ENCODE measurements at regions not wholly inside any gene's neighbourhood (a gene's known extent, or its start where the extent isn't known, plus 50 kb on each side); places are given as distances from the start of the nearest gene placed in this dataset.
"Not testable (repeated sequence)": the region's sequence is repeated elsewhere in the genome, so short reads cannot be mapped to it uniquely, and the experiment has no call there.

DNA sequence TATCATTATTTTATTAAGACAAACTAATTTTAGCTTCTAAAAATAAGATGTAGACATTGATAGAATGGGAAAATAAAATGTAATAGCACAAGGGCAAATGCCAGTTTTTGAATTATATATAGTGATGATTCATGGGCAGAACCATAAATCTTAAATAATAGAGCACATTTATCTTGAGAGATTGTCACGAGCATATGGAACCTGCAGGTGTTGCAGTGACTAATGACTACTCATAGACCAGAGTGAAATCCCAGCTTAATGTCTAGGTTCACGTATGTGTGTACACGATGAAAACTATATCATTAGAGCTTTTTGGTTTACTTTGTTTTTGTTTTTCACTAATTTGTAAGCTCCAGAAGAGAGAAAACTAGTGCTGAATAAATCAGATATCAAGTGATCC, 150.2 kb upstream of the CACNA2D1 start:
- ATAC-seq (no peak), DNase-seq (no peak)
- Histone ChIP-seq H3K36me3 (no peaks in the 10 kb centered on the region), H3K4me3 (no peak overlapping the region), H3K9me3 (no peaks in the 10 kb centered on the region), H3K4me1 (no peaks in the 10 kb centered on the region), H3K27me3 (ENCODE audit: low read depth) (no peaks in the 10 kb centered on the region), H3K27ac (no peak overlapping the region)
- no peak for TF ChIP-seq CTCF (IDR thresholded peaks at IDR 0.05)
- intact Hi-C loops (cut with DNase I), result no loop called here

- Histone ChIP-seq H3K4me1 (no peaks in the 10 kb centered on the region), H3K9me3 (no peaks in the 10 kb centered on the region), H3K4me3 (no peak overlapping the region), H3K36me3 (no peaks in the 10 kb centered on the region), H3K27ac (no peak overlapping the region), H3K27me3 (ENCODE audit: low read depth) (no peaks in the 10 kb centered on the region)
- ATAC-seq (no peak), DNase-seq (no peak)
- no peak for TF ChIP-seq CTCF (IDR thresholded peaks at IDR 0.05)
- intact Hi-C loops (cut with DNase I), result no loop called here
Measured at GRCh38 chr7:82592416-82592815, 148.8 kb upstream of the CACNA2D1 start.

- no peaks in the 10 kb centered on the region for H3K36me3 ChIP-seq
- ATAC-seq, result no peak
- intact Hi-C loops (cut with DNase I), result no loop called here
- H3K27ac ChIP-seq, result no peak overlapping the region
- no peak overlapping the region for H3K4me3 ChIP-seq
- no peak for DNase-seq
- no peaks in the 10 kb centered on the region for H3K27me3 ChIP-seq (ENCODE audit: low read depth)
- H3K9me3 ChIP-seq, result no peaks in the 10 kb centered on the region
- H3K4me1 ChIP-seq, result no peaks in the 10 kb centered on the region
- TF ChIP-seq CTCF (IDR thresholded peaks at IDR 0.05), result no peak
Measured at GRCh38 chr7:82579047-82579446, 135.5 kb upstream of the CACNA2D1 start.

- no peak for DNase-seq
- H3K27ac ChIP-seq, result no peak overlapping the region
- H3K4me3 ChIP-seq, result no peak overlapping the region
- H3K4me1 ChIP-seq, result no peaks in the 10 kb centered on the region
- TF ChIP-seq CTCF (IDR thresholded peaks at IDR 0.05), result no peak
- no peaks in the 10 kb centered on the region for H3K27me3 ChIP-seq (ENCODE audit: low read depth)
- no peaks in the 10 kb centered on the region for H3K36me3 ChIP-seq
- intact Hi-C loops (cut with DNase I), result no loop called here
- H3K9me3 ChIP-seq, result no peaks in the 10 kb centered on the region
- ATAC-seq, result no peak
Measured at GRCh38 chr7:82578430-82578829, 134.9 kb upstream of the CACNA2D1 start.

DNA sequence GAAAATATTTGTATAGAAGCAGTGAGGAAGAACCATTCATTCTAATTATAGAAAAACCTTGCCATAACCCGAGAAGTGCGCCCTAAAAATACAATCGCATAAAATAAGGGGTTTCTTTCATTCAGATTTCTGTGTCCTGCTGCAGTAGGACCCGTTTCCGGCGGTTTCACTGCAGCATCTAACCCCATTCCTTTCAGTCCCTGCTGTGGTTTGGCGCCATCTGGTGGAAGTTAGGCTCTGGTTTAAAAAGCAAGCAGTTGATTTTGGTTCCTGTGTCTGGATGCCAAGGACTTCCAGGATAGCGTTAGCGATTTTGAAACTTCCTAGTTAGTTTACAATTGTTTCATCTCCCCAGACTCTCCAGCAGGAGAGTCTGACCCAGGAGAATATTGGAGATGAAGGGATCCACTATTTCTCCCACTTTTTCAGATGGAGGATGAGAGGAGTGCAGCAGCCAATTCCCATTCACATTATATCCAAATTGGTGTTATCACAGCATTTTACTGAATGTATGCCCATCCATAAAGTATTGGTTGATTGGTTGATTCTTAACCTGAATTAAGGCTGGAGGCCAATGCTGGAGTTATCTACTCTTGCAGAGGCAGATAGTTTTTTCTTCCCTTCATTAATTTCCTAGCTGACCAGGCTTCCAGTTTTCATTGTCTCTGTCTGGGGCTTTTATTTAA, 128.8 kb upstream of the CACNA2D1 start:
- H3K36me3 ChIP-seq, result no peaks in the 10 kb centered on the region
- H3K4me3 ChIP-seq, result no peak overlapping the region
- peak; percentile 73 for DNase-seq
- no peaks in the 10 kb centered on the region for H3K9me3 ChIP-seq
- intact Hi-C loops (cut with DNase I), result no loop called here
- H3K27me3 ChIP-seq (ENCODE audit: low read depth), result no peaks in the 10 kb centered on the region
- H3K27ac ChIP-seq, result no peak overlapping the region
- ATAC-seq, result peak; percentile 76 to 84
- no peaks in the 10 kb centered on the region for H3K4me1 ChIP-seq
- TF ChIP-seq CTCF (IDR thresholded peaks at IDR 0.05), result peak; percentile 87

DNA sequence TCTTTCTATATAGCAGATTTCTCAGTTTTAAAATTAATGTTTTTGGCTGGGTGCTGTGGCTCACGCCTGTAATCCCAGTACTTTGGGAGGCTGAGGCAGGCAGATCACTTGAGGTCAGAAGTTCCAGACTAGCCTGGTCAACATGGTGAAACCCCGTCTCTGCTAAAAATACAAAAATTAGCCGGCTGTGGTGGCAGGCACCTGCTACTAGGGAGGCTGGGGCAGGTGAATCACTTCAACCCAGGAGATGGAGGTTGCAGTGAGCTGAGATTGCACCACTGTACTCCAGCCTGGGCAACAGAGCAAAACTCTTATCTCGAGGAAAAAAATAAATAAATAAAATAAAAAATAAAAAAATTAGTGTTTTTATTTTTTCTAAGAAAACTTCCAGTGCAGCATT, 127.5 kb upstream of the CACNA2D1 start:
- H3K9me3 ChIP-seq; H3K27me3 ChIP-seq (ENCODE audit: low read depth); H3K4me3 ChIP-seq; ATAC-seq; intact Hi-C loops (cut with DNase I); H3K27ac ChIP-seq; H3K4me1 ChIP-seq; DNase-seq; H3K36me3 ChIP-seq: not testable (repeated sequence)

Data from lower lobe of right lung (tissue), 2 donors.